NB4 (cell line): ENCODE measurements at regions not wholly inside any gene's neighbourhood (a gene's known extent, or its start where the extent isn't known, plus 50 kb on each side); places are given as distances from the start of the nearest gene placed in this dataset.

ENCODE experiments used
- DNase-seq: peaks from one replicate; pipeline ENCODE4 v3.0.0; 2010; ENCODE audit warnings: low read depth
- H3K4me3 ChIP-seq: one replicate; pipeline ENCODE4 v1.5.1; 2011; ENCODE audit warnings: mild to moderate bottlenecking, low read depth, low read length, moderate library complexity
- MYC ChIP-seq: IDR thresholded peaks from 2 replicates; pipeline ENCODE4 v1.6.1; 2011; ENCODE audit warnings: low read depth, low read length
- POLR2A ChIP-seq: IDR thresholded peaks from 2 replicates; pipeline ENCODE4 v1.6.1; 2011; ENCODE audit warnings: mild to moderate bottlenecking; ENCODE audit not compliant: insufficient read length; ENCODE audit errors: extremely low read depth
- TF ChIP-seq, protein P1 (sequence below): IDR thresholded peaks from one replicate; pipeline ENCODE4 v1.5.1; 2012; ENCODE audit warnings: low read depth, low read length
- TF ChIP-seq, protein P2 (sequence below): IDR thresholded peaks from 2 replicates; pipeline ENCODE4 v1.6.1; 2011; ENCODE audit warnings: low read depth, low read length

DNA sequence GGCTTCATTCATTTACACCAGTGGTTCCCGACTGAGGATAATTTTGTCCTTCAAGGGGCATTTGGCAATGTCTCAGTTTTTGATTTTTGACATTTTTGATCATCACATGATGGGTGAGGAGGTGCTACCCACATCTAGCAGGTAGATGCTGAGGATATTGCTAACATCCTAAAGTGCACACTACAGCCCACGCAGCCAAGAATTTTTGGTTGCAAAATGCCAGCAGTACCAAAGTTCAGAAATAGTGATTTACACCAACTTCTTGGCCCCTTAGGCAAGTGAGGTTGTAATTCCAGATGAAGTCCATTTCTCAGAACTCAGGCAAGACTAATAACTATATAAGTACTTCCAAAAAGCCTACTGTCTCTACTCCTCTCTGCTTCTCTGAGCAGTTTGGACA, 80.1 kb upstream of the TSHZ2 start:
- TF ChIP-seq, protein P1, sequence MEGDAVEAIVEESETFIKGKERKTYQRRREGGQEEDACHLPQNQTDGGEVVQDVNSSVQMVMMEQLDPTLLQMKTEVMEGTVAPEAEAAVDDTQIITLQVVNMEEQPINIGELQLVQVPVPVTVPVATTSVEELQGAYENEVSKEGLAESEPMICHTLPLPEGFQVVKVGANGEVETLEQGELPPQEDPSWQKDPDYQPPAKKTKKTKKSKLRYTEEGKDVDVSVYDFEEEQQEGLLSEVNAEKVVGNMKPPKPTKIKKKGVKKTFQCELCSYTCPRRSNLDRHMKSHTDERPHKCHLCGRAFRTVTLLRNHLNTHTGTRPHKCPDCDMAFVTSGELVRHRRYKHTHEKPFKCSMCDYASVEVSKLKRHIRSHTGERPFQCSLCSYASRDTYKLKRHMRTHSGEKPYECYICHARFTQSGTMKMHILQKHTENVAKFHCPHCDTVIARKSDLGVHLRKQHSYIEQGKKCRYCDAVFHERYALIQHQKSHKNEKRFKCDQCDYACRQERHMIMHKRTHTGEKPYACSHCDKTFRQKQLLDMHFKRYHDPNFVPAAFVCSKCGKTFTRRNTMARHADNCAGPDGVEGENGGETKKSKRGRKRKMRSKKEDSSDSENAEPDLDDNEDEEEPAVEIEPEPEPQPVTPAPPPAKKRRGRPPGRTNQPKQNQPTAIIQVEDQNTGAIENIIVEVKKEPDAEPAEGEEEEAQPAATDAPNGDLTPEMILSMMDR, result no peak
- no peak for TF ChIP-seq POLR2A
- TF ChIP-seq, protein P2, sequence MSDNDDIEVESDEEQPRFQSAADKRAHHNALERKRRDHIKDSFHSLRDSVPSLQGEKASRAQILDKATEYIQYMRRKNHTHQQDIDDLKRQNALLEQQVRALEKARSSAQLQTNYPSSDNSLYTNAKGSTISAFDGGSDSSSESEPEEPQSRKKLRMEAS, result no peak
- TF ChIP-seq MYC, result no peak
- DNase-seq, result no peak
- no peak overlapping the region for H3K4me3 ChIP-seq

DNA sequence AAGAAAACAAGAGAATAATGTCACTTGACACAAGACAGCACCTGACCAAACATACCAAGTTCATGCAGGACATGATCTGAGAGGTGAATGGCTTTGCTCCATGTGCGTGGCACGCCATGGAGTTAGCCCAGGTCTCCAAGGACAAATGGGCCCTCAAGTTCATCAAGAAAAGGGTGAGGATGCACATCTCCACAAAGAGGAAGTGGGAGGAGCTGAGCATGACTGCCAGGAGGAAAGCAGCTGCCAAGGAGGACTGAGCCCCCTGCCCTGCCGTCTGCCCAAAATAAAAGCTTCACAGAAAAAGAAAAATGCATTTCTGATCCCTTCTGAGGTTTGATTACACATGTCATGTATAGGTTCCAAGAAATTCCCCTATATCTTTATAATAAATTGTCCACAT, 82.0 kb upstream of the TSHZ2 start:
- DNase-seq, result no peak
- TF ChIP-seq, protein P1, result no peak
- TF ChIP-seq MYC, result no peak
- TF ChIP-seq POLR2A, result no peak
- TF ChIP-seq, protein P2, result no peak
- H3K4me3 ChIP-seq, result no peak overlapping the region

DNA sequence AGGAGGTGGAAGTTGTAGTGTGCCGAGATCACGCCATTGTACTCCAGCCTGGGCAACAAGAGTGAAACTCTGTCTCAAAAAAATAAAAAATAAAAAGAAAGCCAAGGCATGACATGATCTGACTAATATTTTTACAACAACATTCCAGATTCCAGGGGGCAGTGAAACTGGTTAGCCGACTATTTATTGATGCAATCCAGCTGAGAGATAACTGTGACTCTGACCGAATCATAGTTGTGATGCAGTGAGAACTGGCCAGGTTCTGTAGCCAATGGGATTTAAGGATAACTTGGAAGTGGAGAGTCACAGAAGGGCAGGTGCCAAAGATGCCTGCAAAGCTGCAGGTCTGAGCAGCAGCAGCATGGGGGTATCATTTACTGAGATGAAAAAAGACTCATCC, 82.9 kb upstream of the TSHZ2 start:
- TF ChIP-seq, protein P2, result no peak
- no peak for TF ChIP-seq MYC
- no peak for TF ChIP-seq POLR2A
- TF ChIP-seq, protein P1, result no peak
- no peak overlapping the region for H3K4me3 ChIP-seq
- no peak for DNase-seq

DNA sequence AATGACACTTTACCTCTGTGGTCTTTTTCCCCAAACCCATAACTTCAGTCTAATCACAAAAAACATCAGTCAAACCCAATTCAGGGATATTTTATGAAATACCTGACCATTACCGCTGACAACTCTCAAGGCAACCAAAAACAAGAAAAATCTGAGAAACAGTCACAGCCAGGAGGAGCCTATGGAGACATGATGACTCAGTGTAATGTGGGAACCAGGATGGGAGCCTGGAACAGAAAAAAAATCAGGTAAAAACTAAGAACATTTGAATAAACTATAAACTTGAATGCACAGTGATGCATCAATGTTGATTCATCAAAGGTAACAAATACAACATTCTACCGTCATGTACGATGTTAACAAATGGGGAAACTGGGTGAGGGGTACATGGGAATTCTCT, 84.1 kb upstream of the TSHZ2 start:
- H3K4me3 ChIP-seq, result no peak overlapping the region
- TF ChIP-seq, protein P2, result no peak
- TF ChIP-seq POLR2A (no peak), MYC (no peak)
- TF ChIP-seq, protein P1, result no peak
- no peak for DNase-seq

DNA sequence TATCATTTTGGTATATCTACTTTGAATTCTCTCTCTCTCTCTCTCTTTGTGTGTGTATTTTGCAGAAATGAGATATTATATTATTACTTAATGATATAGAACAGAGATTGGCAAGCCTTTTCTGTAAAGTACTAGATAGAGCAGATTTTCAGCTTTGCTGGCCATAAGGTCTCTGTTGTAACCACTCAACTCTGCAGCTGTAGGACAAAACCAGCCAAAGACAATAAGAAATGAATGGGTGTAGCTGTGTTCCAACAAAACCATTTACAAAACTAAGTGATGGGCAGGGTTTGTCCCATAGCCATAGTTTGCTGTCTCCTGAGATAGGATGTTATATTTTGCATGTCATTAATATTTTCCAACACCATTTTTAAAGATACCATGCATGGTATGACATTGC, 91.2 kb upstream of the TSHZ2 start:
- no peak for DNase-seq
- TF ChIP-seq MYC (no peak), POLR2A (no peak)
- TF ChIP-seq, protein P1, result no peak
- TF ChIP-seq, protein P2, result no peak
- no peak overlapping the region for H3K4me3 ChIP-seq

DNA sequence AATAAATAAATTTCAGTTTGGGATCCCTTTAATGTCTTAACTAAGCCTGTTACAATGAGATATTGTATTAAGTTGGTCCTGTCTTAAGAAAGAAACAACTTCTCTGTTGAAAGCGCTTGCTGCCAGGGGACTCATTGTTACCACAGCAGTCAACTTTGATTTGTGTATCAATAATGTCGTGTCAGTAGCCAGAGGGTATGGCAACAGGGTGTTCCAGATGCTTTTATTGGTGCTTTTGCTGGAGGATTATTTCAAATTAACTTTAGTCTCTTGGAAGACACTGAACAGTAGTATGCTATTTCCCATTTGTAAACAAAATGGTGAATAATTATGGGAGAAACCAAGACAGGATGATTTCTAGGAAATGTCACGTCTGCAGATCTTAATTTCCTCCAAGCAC, 91.9 kb upstream of the TSHZ2 start:
- TF ChIP-seq, protein P1, result no peak
- TF ChIP-seq, protein P2, result no peak
- no peak for TF ChIP-seq MYC
- no peak for TF ChIP-seq POLR2A
- no peak overlapping the region for H3K4me3 ChIP-seq
- no peak for DNase-seq
